NT2/D1 (cell line): ENCODE measurements at regions not wholly inside any gene's neighbourhood (a gene's known extent, or its start where the extent isn't known, plus 50 kb on each side); places are given as distances from the start of the nearest gene placed in this dataset.
"Not testable (repeated sequence)": the region's sequence is repeated elsewhere in the genome, so short reads cannot be mapped to it uniquely, and the experiment has no call there.

Experiments
- SUZ12 ChIP-seq: IDR thresholded peaks from 2 replicates; pipeline ENCODE4 v1.6.1; 2011; ENCODE audit not compliant: insufficient read length, insufficient read depth; ENCODE audit errors: extremely low read depth
- YY1 ChIP-seq: IDR thresholded peaks from 2 replicates; pipeline ENCODE4 v1.6.1; 2011; ENCODE audit not compliant: insufficient read length, insufficient read depth
- ZNF274 ChIP-seq: IDR thresholded peaks from 2 replicates; pipeline ENCODE4 v1.6.1; 2011; ENCODE audit warnings: mild to moderate bottlenecking, low read depth, low read length

- not testable (repeated sequence) for TF ChIP-seq SUZ12, ZNF274, YY1
These were observed 91.1 kb downstream of the VPREB1 start for GRCh38 chr22:22335640-22336039.
